Astrocyte of the spinal cord (primary cell): ENCODE measurements at regions not wholly inside any gene's neighbourhood (a gene's known extent, or its start where the extent isn't known, plus 50 kb on each side); places are given as distances from the start of the nearest gene placed in this dataset.

Source experiments
- DNase-seq: peaks from one replicate; pipeline ENCODE4 v3.0.0; 2011; ENCODE audit warnings: low read depth, low spot score
- H3K4me3 ChIP-seq: 2 replicates; pipeline ENCODE4 v1.5.1; 2011; ENCODE audit warnings: low read depth, mild to moderate bottlenecking, low read length, moderate library complexity
- in situ Hi-C: cut with HindIII; loops from 2 replicates; pipeline ENCODE4 v1.10.0; 2017; ENCODE audit warnings: low sequenced_read_pairs
- TF ChIP-seq, protein P1 (sequence below): IDR thresholded peaks from 2 replicates; pipeline ENCODE4 v1.5.1; 2012; ENCODE audit warnings: low read depth, mild to moderate bottlenecking, low read length, inconsistent platforms

DNA sequence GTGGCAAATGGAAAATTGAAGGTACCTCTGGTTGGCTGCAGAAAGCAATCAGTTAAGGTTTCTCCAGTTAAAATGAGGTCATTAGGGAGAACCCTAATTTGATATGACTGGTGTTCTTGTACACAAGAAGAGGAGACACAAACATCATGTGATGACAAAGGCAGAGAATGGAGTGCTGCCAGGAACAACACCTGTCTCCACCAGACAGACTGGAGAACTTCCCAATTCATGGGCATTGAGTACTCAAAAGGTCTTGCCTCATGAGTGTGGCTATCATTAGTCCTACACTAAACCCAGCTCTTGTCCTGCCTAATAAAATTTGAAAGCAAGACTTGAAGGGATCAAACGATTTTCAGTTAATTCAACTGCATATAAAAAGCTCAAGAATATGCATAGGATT lies 152.6 kb downstream of the PTPN20 start:
- TF ChIP-seq, protein P1, sequence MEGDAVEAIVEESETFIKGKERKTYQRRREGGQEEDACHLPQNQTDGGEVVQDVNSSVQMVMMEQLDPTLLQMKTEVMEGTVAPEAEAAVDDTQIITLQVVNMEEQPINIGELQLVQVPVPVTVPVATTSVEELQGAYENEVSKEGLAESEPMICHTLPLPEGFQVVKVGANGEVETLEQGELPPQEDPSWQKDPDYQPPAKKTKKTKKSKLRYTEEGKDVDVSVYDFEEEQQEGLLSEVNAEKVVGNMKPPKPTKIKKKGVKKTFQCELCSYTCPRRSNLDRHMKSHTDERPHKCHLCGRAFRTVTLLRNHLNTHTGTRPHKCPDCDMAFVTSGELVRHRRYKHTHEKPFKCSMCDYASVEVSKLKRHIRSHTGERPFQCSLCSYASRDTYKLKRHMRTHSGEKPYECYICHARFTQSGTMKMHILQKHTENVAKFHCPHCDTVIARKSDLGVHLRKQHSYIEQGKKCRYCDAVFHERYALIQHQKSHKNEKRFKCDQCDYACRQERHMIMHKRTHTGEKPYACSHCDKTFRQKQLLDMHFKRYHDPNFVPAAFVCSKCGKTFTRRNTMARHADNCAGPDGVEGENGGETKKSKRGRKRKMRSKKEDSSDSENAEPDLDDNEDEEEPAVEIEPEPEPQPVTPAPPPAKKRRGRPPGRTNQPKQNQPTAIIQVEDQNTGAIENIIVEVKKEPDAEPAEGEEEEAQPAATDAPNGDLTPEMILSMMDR: no peak
- DNase-seq: no peak
- H3K4me3 ChIP-seq: no peak overlapping the region
- in situ Hi-C loops: no loop called here

DNA sequence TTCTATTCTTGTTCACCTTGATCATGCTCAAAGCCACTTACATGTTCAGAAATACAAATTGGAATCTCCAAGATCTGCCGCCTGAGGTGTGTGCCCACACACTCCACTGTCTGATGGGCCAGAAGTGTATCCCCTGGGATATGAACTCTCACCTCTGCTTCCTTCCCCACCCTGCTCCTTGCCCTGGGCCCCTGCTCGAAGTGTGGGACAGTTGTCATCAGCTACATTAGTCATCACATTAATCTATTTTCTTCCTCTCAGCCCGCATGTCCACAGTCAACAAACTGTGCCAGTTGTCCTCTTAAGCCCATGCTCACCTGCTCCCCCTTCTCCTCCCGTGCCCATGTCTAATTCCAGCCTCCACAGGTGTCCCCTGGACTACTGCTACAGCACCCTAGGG lies 154.7 kb downstream of the PTPN20 start:
- H3K4me3 ChIP-seq: no peak overlapping the region
- in situ Hi-C loops: no loop called here
- TF ChIP-seq, protein P1: no peak
- DNase-seq: no peak

DNA sequence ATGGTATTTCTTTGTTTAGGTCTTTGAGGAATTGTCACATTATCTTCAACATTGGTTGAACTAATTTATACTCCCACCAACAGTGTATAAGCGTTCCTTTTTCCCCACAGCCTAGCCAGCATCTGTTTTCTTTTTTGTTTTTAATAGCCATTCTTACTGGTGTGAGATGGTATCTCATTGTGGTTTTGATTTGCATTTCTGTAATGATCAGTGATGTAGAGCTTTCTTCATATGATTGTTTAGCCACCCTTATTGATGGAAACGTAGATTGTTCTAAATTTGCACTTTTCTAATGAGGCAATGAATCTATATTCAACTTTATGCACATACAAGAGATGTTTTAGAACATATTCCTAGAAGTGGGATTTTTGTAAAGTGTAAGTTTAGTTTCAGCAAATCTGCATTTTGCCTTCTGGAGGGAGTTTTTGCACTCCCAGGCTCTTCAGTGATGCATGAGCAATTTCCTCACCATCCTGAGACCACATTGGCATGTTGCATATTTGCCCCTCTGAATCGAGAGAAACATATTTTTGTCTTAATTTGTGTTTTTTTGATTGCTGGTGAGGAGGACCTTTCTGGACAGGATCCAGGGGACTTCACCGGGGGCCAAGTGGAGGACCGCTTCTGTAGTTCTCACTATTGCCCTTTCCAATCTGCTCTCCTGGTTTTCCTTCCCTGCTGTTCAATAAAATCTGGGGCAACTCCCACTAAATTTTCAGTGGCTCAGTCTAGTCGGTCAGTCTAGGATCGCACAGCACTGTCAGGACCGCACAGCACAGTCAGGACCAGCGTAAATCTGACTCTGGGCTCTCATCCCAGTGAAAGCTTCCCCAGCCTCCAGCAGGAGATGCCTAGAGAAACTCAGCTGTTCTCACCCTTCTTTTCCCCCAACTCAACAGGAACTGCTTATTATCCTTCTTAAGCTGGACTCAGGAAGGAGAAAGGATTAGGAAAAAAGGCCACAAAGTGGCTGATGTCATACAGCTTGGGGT lies 157.0 kb downstream of the PTPN20 start:
- no peak for DNase-seq
- no peak overlapping the region for H3K4me3 ChIP-seq
- in situ Hi-C loops: no loop called here
- TF ChIP-seq, protein P1: no peak

DNA sequence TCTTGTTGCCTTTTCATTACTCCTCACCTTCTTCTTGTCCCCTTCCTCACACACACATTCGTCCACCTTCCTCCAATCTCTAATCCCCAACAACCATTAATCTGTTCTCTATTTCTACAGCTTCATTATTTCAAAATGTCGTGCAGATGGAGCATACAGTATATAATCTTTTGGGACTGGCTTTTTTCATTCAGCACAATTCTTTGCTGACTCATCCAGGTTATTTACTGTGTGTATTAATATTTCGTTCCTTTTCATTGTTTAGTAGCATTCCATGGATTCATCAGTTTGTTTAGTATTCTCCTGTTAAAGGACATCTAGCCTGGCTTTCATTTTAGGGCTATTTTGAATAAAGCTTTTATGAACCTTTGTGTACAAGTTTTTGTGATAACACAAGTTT lies 159.3 kb downstream of the PTPN20 start:
- no peak for DNase-seq
- TF ChIP-seq, protein P1: no peak
- in situ Hi-C loops: no loop called here
- H3K4me3 ChIP-seq: no peak overlapping the region

DNA sequence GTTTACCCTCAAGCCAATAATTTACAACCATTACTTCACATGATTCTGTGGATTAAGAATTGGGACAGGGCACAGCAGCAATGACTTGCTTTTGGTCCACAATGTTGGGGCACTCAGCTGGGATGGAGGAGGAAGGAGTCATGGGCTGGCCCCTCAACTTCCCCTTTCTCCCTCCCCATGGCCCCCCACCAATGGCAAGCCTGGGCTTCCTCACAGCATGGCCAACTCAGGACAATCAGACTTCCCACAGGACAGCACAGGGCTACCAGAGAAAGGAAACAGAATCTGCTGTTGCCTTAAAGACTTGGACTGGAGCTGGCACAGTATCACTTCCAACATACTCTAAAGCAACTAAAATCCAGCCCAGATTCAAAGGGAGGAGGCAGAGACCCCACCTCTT lies 160.7 kb downstream of the PTPN20 start:
- TF ChIP-seq, protein P1: no peak
- in situ Hi-C loops: no loop called here
- no peak for DNase-seq
- no peak overlapping the region for H3K4me3 ChIP-seq

DNA sequence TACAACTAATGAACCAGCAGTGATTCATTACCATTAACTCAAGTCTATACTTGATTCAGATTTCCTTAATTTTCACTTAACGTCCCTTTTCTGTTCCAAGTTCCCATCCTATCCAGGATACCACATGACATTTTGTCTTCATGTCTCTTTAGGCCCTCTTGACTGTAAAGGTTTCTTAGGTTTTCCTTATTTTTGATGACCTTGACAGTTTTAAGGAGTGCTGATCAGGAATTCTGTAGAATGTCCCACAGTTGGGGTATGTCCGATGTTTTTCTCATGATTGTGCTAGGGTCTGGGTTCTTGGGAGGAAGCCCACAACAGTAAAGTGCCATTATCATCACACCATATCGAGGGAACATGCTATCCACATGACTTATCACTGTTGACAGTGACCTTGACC lies 162.7 kb downstream of the PTPN20 start:
- TF ChIP-seq, protein P1: no peak
- in situ Hi-C loops: no loop called here
- H3K4me3 ChIP-seq: no peak overlapping the region
- no peak for DNase-seq
